ENCODE measurements at regions not wholly inside any gene's neighbourhood (a gene's known extent, or its start where the extent isn't known, plus 50 kb on each side); places are given as distances from the start of the nearest gene placed in this dataset.
A peak's percentile ranks its signal among the peaks of the same experiment; 100 is the strongest.

DNA sequence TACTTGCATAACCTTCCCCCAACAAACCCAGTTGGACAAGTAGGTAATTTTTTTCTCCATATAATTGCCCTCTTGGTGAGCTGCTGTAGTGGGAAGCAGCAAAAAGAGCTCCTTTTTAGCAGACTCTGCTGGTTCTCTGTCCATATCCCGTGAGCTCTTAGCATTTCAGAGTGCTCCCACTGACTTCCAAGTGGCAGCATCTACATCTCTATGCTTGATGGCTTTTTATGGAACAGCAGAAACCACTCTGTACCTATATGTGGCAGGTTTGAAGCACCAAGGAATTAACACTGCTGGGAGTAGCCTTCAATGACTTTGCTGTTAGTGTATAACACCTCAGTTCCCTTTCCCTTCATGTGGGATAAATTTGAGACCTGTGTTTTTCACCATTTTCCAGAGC lies 168.4 kb upstream of the NHS start:
- intact Hi-C loops (cut with DNase I) = no loop called here
- DNase-seq = no peak

DNA sequence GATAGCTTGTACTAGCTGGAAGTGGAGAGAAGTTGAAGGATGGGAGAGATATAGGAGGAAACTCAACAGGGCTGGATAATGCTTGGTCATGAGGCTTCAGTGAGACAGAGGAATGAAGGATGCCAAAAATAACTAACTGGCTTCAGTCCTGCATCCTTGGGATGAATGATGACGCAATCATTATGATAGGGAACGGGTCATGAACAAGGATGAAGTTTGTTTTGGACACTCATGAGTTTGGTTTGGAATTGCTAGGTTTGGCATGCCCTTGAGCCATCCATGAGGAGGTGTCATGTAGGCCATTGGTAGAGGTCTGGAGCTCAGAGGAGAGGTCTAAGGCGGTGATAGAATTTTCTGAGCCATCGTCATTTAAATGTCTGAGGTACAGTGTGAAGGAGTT lies 160.0 kb upstream of the NHS start:
- intact Hi-C loops (cut with DNase I) = no loop called here
- no peak for DNase-seq

DNA sequence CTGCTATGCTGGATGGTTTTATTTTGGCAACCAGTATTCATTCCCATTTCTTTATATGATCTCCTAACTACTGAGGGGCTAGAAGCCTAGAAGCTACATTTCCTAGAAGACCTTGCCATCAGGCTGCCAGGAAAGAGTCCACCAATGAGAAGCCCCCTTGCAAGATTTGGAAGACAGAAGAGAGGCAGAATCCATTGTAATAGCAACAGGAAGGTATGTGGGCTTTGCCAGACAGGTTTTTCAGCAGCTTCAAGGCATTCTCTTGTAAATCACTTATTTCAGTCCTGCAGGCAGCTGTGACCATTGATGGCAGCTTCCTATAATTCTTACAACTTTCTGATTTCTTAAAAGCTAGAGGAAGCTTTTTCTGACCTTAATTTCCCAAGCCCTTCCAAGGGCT lies 148.3 kb upstream of the NHS start:
- DNase-seq = no peak
- intact Hi-C loops (cut with DNase I) = no loop called here

DNA sequence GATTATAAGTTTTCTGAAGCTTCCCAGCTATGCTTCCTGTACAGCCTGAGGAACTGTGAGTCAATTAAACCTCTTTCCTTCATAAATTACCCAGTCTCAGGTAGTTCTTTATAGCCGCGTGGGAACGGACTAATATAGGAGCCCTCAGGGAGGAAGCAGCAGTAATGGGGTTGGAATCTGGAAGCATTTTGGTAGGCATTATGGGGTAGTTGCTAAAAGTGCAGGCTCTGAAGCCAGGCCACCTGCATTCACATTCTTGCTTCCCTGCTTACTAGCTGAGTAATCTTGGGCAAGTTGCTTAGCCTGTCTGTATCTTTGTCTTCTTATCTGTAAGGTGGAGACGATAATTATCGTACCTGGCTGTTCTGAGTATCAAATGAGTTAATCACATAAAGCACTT lies 137.9 kb upstream of the NHS start:
- DNase-seq = no peak
- intact Hi-C loops (cut with DNase I) = no loop called here

DNA sequence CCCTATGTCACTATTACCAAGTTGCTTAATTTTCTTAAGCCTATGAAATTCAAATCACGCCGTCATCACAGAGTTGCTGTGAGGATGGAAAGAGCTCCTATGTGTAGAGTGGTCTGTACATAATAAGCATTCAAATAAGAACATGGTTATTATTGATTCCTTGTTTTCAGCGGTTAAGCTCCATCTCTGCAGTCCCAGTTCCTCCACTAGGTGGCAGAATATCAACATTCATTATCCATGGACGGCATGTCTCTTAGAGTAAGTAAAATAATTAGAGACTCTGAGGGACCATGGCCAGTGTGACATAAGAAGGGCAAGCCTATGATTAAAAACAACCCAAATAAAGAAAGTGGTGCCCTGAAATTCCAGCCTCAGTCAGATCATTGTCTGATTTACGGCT lies 132.5 kb upstream of the NHS start:
- intact Hi-C loops (cut with DNase I) = loop anchor here (1.0 to 5.0 kb wide), 2 partner anchors 350 to 448 kb away; no protein-coding TSS in a partner anchor

DNA sequence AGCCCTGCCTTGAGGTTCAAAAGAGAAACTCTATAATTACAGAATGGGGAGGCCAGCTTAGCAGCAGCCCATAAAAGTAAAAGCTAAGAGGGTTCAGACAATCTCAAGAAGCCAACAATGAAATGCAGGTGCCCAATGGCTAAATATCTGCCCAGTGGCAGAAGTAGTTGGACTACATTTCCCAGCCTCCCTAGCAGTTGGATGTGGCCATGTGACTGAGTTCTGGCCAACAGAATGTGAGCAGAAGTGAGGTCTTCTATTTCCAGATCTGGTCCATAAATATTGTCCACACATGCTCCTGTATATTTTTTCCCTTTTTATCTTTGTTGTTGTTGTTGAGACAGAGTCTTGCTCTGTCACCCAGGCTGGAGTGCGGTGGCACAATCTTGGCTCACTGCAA lies 127.9 kb upstream of the NHS start:
- no peak for DNase-seq
- intact Hi-C loops (cut with DNase I) = no loop called here

More for the DNA sequence above, 132.5 kb upstream of the NHS start:
- peak in 4 of 10 donors; percentile 8 to 17 (median 12) for DNase-seq

DNA sequence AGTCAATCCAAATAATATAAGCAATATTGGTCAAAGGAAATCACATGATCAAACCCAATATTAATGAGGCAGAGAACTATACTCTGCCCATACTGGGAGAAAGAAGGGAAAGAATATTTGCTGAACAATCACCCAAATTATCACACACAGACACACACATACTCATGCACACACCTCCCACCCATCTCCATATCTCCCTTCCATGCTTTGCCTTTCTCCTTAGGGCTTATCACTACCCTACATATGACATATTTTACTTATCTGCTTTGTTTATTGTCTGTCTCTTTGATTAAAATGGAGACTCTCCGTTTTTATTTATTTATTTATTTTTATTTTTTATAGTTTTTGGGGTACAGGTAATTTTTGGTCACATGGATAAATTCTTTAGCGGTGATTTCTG lies 112.9 kb upstream of the NHS start:
- intact Hi-C loops (cut with DNase I) = no loop called here
- no peak for DNase-seq

DNA sequence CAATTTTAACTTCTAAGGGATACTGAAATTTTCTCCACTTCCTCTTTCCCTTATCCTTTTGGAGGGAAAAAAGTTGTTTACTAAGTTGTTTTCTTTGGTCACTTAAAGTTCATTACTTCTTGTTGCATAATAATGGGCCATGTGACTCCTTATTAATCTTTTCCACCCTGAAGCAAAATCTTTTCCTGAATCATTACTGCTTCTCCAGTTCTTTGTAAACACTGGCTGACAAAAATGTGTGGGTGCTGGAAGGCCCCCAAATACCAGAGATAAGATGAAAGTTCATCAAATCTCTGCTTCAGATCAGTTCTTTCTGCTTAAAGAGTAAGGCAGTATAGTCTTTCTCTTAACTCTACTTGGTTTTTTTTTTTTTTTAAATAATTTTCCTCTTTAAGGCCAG lies 108.9 kb upstream of the NHS start:
- no peak for DNase-seq
- intact Hi-C loops (cut with DNase I) = no loop called here

DNA sequence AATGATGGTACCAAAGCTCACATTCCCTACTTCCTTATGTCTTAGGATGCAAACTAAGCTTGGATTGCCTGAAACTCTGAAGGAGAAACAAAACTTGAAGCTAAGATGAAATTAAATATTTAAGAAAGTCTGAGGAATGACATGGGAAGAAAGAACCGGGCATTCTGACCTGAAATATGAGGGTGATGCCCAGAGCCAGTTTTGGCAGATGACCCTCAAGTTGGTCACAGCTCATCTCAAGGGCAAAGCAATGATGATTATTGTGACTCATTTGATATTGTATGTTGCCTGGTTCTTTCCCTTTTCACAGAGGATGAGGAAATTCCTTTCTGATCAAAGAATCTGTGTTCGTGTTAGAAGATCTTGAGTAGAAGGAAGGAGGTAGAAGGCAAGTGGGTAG lies 96.0 kb upstream of the NHS start:
- DNase-seq = no peak
- intact Hi-C loops (cut with DNase I) = no loop called here

DNA sequence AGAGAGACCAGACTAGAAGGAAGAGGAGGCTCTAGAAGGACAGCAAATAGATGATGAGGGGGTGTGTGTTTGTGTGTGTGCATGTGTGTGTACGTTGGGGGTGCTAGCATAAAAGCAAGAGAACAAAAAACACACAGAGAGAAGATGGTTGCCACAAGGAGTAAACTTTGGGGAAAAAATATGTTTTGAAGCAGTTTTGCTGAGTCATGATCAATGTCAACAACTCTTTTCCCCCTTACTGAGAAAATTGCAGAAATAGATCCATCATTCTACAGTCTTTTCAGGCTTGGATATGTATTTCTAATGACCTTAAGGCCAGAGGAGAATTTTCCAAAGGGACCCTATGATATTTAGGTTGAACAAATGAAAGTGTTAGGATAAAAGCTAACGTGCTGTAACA lies 89.0 kb upstream of the NHS start:
- intact Hi-C loops (cut with DNase I) = no loop called here
- DNase-seq = no peak

DNA sequence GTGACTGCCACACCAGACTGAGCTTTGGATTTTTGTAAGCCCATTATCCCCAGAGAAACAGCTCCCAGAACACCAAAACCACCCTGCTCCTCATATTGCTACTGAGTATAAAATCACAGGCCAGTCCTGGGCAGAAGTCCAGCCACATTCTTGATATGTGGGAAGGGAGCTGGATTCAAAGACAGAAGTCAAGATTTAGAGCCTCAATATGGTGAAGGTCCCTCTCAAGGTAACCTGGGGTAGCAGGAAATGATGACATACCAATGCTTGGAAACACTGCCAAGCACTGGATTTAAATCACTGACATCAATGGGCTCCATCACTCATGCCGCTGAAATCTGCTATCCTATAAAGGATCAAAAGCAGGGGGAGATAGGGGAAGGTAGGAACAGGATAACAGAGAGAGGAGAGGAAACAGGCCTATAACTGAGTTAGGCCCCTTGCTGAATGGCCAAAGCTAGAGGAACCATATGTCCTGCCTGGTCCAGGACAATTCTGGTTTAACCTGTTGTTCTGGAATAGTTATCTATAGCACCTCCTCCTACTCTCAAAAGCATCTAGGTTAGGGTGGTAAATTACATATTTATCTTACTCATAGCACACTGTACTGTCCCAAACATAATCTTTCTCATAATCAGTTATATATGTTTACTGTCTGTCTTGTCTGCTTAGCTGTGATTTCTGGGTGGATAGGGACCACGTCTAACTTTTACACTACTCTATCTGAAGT lies 83.7 kb upstream of the NHS start:
- no peak for DNase-seq
- intact Hi-C loops (cut with DNase I) = no loop called here

DNA sequence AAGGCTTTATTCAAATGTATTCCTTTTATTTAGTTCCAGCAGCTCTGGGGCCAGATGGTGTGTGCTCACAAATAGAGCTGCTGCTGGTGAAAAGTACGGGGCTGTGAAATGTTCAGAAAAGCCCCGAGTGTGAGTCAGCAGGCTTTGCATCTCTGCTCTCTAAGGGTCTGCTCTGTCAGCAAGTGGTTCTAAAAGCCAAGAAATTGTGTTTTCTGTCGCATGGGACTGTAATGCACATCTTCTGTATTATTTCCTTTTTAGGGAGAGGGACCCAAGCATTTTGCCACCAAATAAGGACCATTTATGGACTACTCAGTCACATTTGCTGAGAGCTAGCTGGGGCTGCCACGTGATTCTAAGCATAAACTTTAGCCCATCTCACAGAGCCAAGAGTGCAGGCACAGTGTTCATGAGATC lies 82.9 kb upstream of the NHS start:
- peak in 1 of 10 donors; percentile 73 for DNase-seq
- intact Hi-C loops (cut with DNase I) = no loop called here

DNA sequence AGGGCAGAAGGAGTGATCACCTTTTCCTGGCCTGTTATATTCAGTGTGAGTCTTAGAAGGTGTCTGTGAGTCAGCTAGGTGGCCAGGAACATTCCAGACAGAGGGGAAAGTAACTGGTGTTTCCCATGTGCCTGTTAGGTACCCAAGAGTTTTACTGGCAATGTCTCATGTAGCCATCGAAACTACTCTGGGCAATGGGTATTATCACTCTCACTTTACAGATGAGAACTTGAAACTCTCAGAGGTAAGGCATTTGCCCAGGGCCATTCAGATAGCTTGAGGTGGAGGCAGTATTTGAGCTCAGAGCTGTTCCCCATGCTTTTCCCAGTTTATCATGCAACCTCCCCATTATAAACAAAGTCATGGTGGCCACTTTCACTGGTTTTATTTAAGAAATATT lies 80.4 kb upstream of the NHS start:
- intact Hi-C loops (cut with DNase I) = no loop called here
- DNase-seq = no peak

DNA sequence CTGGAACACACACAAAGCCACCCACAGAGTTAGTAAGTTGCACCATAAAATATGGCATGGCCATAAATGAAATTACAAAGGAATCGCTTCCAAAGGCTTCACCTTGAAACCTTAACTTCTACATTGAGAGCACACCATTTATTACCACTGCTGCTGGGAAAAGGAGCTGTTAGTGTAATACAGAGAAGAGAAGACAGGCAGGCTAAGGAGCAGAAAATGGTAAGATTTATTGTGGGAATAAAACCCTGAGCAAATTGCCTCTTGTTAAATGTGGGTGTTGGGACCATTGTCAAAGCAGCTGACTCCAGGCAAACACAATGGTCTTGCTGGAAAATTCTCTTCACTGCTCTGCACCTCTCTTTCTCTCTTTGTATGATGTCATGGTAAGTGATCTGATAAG lies 79.2 kb upstream of the NHS start:
- intact Hi-C loops (cut with DNase I) = no loop called here
- DNase-seq = no peak

DNA sequence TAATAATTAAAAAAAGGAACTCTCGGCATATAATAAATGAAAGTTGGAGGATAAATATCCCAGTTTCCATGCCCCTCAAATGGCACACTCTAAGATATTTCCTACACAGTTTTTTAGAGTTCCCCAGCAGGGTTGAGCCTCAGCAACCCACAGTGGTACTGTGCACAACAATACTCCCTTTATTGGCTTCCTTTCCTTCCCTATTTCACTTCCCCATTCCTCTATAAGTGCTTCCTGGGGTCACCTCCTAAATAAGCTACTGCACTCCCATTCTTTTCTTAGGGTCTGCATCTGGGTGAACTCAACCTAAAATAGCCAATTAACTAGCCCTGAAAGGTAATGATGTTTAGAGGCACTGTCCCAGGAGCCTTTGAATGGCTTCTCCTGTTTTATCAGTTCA lies 76.4 kb upstream of the NHS start:
- intact Hi-C loops (cut with DNase I) = no loop called here
- DNase-seq = no peak

DNA sequence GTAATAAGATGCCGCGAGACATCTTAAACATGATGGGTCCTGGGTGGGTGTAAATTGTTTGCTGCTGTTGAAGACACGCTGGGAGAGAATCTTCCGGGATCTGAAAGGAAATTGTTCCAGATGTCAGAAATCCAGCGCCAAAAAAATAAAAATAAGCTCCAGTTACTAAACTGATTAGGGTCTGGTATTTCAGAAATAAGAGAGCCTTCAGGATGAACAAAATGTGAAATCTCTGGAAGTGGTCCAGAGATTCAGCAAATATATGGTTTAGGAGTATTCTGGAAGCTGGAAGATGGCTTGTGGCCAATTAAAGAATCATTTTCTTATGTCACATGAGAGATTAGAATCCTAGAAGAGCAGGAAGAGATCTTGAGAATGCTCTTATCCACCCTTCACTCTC lies 75.8 kb upstream of the NHS start:
- no peak for DNase-seq

DNA sequence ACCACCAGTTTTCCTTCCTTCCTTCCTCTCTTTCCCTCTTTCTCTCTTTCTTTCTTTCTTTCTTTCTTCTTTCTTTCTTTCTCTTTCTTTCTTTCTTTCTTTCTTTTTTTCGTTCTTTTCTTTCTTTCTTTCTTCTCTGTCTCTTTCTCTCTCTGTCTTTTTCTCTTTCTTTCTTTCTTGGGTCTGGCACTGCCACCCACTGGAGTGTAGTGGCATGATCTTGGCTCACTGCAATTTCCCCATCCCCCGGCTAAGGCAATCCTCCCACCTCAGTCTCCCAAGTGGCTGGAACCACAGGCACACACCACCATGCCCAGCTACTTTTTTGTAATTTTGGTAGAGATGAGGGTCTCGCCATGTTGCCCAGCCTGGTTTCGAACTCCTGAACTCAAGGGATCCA lies 51.6 kb upstream of the NHS start:
- DNase-seq = no peak
- intact Hi-C loops (cut with DNase I) = no loop called here

More for the DNA sequence above, 75.8 kb upstream of the NHS start:
- intact Hi-C loops (cut with DNase I) = no loop called here
